GM10248 (cell line): ENCODE measurements at regions not wholly inside any gene's neighbourhood (a gene's known extent, or its start where the extent isn't known, plus 50 kb on each side); places are given as distances from the start of the nearest gene placed in this dataset.
"Not testable (repeated sequence)": the region's sequence is repeated elsewhere in the genome, so short reads cannot be mapped to it uniquely, and the experiment has no call there.

Experiments
- CTCF ChIA-PET: fragments of 300-600 bp; sonication (Branson Sonifier 250); formaldehyde crosslinking; extraction: SDS; loops from one replicate; lab custom pipeline; 2021; ENCODE audit warnings: antibody characterized with exemption; lab: Yijun Ruan, JAX
- POLR2A ChIA-PET: fragments of 350-650 bp; sonication (Branson Sonifier 250); formaldehyde crosslinking; extraction: SDS; loops from one replicate; lab custom pipeline; 2020; ENCODE audit warnings: antibody characterized with exemption; lab: Yijun Ruan, JAX
- DNase-seq: peaks from one replicate; pipeline ENCODE4 v3.0.0; 2012; ENCODE audit errors: extremely low spot score
- CTCF ChIP-seq: IDR thresholded peaks from 2 replicates; pipeline ENCODE4 v1.5.1; 2012; ENCODE audit warnings: mild to moderate bottlenecking, low read depth; ENCODE audit errors: extremely low read depth, missing control alignments, control extremely low read depth

- POLR2A ChIA-PET: no interaction called here
- CTCF ChIA-PET: no interaction called here
- no peak for DNase-seq
- no peak for TF ChIP-seq CTCF
Measured at GRCh38 chr6:115191989-115192388, 849.2 kb upstream of the HS3ST5 start.

GRCh38 chr6:115190534-115190933, 847.7 kb upstream of the HS3ST5 start:
- no peak for DNase-seq
- CTCF ChIA-PET: interaction anchor here (1.0 kb wide), 1 partner anchor 12 kb away, joined by 3 read pairs; no protein-coding TSS in a partner anchor
- POLR2A ChIA-PET: no interaction called here
- TF ChIP-seq CTCF: no peak

GRCh38 chr6:115175456-115175855, 832.6 kb upstream of the HS3ST5 start:
- POLR2A ChIA-PET, DNase-seq: not testable (repeated sequence)
- CTCF ChIA-PET: interaction anchor here (1.6 kb wide), 1 partner anchor 114 kb away, joined by 3 read pairs; no protein-coding TSS in a partner anchor

- POLR2A ChIA-PET, DNase-seq: not testable (repeated sequence)
- CTCF ChIA-PET: interaction anchor here (0.7 kb wide), 1 partner anchor 11 kb away, joined by 3 read pairs; no protein-coding TSS in a partner anchor
Measured at GRCh38 chr6:115165912-115166311, 823.1 kb upstream of the HS3ST5 start.

- no peak for DNase-seq
- TF ChIP-seq CTCF: no peak
- POLR2A ChIA-PET: no interaction called here
- CTCF ChIA-PET: no interaction called here
Measured at GRCh38 chr6:115159733-115160132, 816.9 kb upstream of the HS3ST5 start.

- ChIA-PET POLR2A (no interaction called here), CTCF (interaction anchor here (1.1 kb wide), 1 partner anchor 76 kb away, joined by 3 read pairs; no protein-coding TSS in a partner anchor)
- TF ChIP-seq CTCF: no peak
- no peak for DNase-seq
Measured at GRCh38 chr6:115137910-115138309, 795.1 kb upstream of the HS3ST5 start.

GRCh38 chr6:115133790-115134189, 791.0 kb upstream of the HS3ST5 start:
- ChIA-PET CTCF (no interaction called here), POLR2A (no interaction called here)
- no peak for DNase-seq
- TF ChIP-seq CTCF: no peak

GRCh38 chr6:115131709-115132490, 789.1 kb upstream of the HS3ST5 start:
- no peak for TF ChIP-seq CTCF
- ChIA-PET POLR2A (no interaction called here), CTCF (no interaction called here)
- DNase-seq: no peak

- CTCF ChIA-PET, DNase-seq, POLR2A ChIA-PET: not testable (repeated sequence)
Measured at GRCh38 chr6:115121513-115121912, 778.7 kb upstream of the HS3ST5 start.
